Endothelial cell (in vitro differentiated cells): ENCODE measurements at regions not wholly inside any gene's neighbourhood (a gene's known extent, or its start where the extent isn't known, plus 50 kb on each side); places are given as distances from the start of the nearest gene placed in this dataset.

Source experiments
- DNase-seq: peaks from one replicate; pipeline ENCODE4 v3.0.0; 2021; ENCODE audit warnings: low spot score
- H3K27ac Mint-ChIP-seq: one replicate; pipeline ENCODE4 v1.8.0; 2021; ENCODE audit warnings: mixed read lengths, inconsistent platforms; ENCODE audit not compliant: unreplicated experiment
- H3K27me3 Mint-ChIP-seq: one replicate; pipeline ENCODE4 v1.8.0; 2021; ENCODE audit warnings: mild to moderate bottlenecking, moderate library complexity, mixed read lengths, inconsistent platforms; ENCODE audit not compliant: unreplicated experiment
- H3K36me3 Mint-ChIP-seq: one replicate; pipeline ENCODE4 v1.8.0; 2021; ENCODE audit warnings: mild to moderate bottlenecking, low read depth, mixed read lengths, inconsistent platforms; ENCODE audit not compliant: unreplicated experiment
- H3K4me1 Mint-ChIP-seq: one replicate; pipeline ENCODE4 v1.8.0; 2021; ENCODE audit warnings: mild to moderate bottlenecking, mixed read lengths, inconsistent platforms; ENCODE audit not compliant: unreplicated experiment
- H3K4me3 Mint-ChIP-seq: one replicate; pipeline ENCODE4 v1.8.0; 2021; ENCODE audit warnings: mild to moderate bottlenecking, mixed read lengths, inconsistent platforms; ENCODE audit not compliant: unreplicated experiment
- H3K9me3 Mint-ChIP-seq: one replicate; pipeline ENCODE4 v1.8.0; 2021; ENCODE audit warnings: mixed read lengths, inconsistent platforms; ENCODE audit not compliant: unreplicated experiment
- CTCF ChIP-seq: fragments of 200-600 bp; sonication (generic); IDR thresholded peaks from one replicate; pipeline ENCODE4 v1.5.0; 2021; ENCODE audit warnings: antibody characterized with exemption; ENCODE audit not compliant: unreplicated experiment

GRCh38 chr5:175060257-175060656 lies 335.9 kb downstream of the MSX2 start:
- H3K4me1 Mint-ChIP-seq: no peaks in the 10 kb centered on the region
- H3K4me3 Mint-ChIP-seq: no peak overlapping the region
- peaks cover 3% of the 10 kb centered on the region for H3K27me3 Mint-ChIP-seq
- no peak for DNase-seq
- H3K27ac Mint-ChIP-seq: no peak overlapping the region
- no peaks in the 10 kb centered on the region for H3K9me3 Mint-ChIP-seq
- no peak for TF ChIP-seq CTCF
- no peaks in the 10 kb centered on the region for H3K36me3 Mint-ChIP-seq

- H3K27ac Mint-ChIP-seq: peak overlapping the region; percentile 79
- peak; percentile 77 for DNase-seq
- H3K4me1 Mint-ChIP-seq: no peaks in the 10 kb centered on the region
- TF ChIP-seq CTCF: no peak
- H3K4me3 Mint-ChIP-seq: peak overlapping the region; percentile 28
- no peaks in the 10 kb centered on the region for H3K9me3 Mint-ChIP-seq
- H3K27me3 Mint-ChIP-seq: peaks cover 3% of the 10 kb centered on the region
- no peaks in the 10 kb centered on the region for H3K36me3 Mint-ChIP-seq
These were observed 335.4 kb downstream of the MSX2 start for GRCh38 chr5:175059687-175060211.

GRCh38 chr5:175056831-175057230 lies 332.4 kb downstream of the MSX2 start:
- TF ChIP-seq CTCF: no peak
- peaks cover 3% of the 10 kb centered on the region for H3K27me3 Mint-ChIP-seq
- H3K9me3 Mint-ChIP-seq: no peaks in the 10 kb centered on the region
- no peak for DNase-seq
- H3K27ac Mint-ChIP-seq: no peak overlapping the region
- H3K36me3 Mint-ChIP-seq: no peaks in the 10 kb centered on the region
- H3K4me3 Mint-ChIP-seq: no peak overlapping the region
- H3K4me1 Mint-ChIP-seq: no peaks in the 10 kb centered on the region

DNA sequence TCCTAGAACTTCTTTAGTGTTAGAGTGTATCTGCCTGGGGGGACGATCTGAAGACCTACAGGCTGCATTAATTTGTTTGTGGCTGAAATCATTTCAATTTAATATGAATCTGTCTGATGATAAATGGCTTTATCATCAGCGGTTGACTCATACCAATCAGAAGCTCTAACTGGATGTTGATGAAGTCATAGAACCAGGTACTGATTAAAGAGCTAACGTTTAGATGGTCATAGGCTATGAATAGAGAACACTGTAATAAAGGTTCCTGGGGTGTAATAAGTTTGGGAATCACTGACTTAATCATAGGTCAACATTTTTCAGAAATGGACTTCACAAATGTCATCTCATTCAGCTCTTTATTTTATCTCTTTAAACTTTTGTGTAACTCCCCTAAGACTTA lies 329.9 kb downstream of the MSX2 start:
- H3K27ac Mint-ChIP-seq: no peak overlapping the region
- H3K27me3 Mint-ChIP-seq: peaks cover 3% of the 10 kb centered on the region
- no peaks in the 10 kb centered on the region for H3K9me3 Mint-ChIP-seq
- DNase-seq: no peak
- TF ChIP-seq CTCF: no peak
- H3K4me1 Mint-ChIP-seq: no peaks in the 10 kb centered on the region
- no peaks in the 10 kb centered on the region for H3K36me3 Mint-ChIP-seq
- no peak overlapping the region for H3K4me3 Mint-ChIP-seq

- no peaks in the 10 kb centered on the region for H3K9me3 Mint-ChIP-seq
- H3K4me1 Mint-ChIP-seq: no peaks in the 10 kb centered on the region
- H3K27me3 Mint-ChIP-seq: no peaks in the 10 kb centered on the region
- no peak overlapping the region for H3K27ac Mint-ChIP-seq
- no peaks in the 10 kb centered on the region for H3K36me3 Mint-ChIP-seq
- TF ChIP-seq CTCF: no peak
- no peak for DNase-seq
- no peak overlapping the region for H3K4me3 Mint-ChIP-seq
These were observed 328.0 kb downstream of the MSX2 start for GRCh38 chr5:175052351-175052750.
